Mesendoderm (in vitro differentiated cells): ENCODE measurements at regions not wholly inside any gene's neighbourhood (a gene's known extent, or its start where the extent isn't known, plus 50 kb on each side); places are given as distances from the start of the nearest gene placed in this dataset.

Experiments used
- DNase-seq: peaks from one replicate; pipeline ENCODE4 v3.0.0; 2013
- H2AK5ac ChIP-seq: 2 replicates; pipeline ENCODE4 v1.6.1; 2013; ENCODE audit warnings: low read length, inconsistent platforms
- H2BK120ac ChIP-seq: 2 replicates; pipeline ENCODE4 v1.6.1; 2013; ENCODE audit warnings: low read depth, mild to moderate bottlenecking, low read length, moderate library complexity, mixed read lengths
- H2BK15ac ChIP-seq: replicated peaks from 2 replicates; pipeline ENCODE4 v1.6.1; 2013; ENCODE audit warnings: low read depth, mild to moderate bottlenecking, moderate library complexity
- H2BK5ac ChIP-seq: 2 replicates; pipeline ENCODE4 v1.6.1; 2013; ENCODE audit warnings: low read length, inconsistent platforms
- H3K18ac ChIP-seq: 2 replicates; pipeline ENCODE4 v1.6.1; 2013; ENCODE audit warnings: mild to moderate bottlenecking, low read length, mixed read lengths
- H3K23ac ChIP-seq: one replicate; pipeline ENCODE4 v1.6.1; 2013; ENCODE audit warnings: low read length
- H3K27ac ChIP-seq: 2 replicates; pipeline ENCODE4 v1.5.1; 2013; ENCODE audit warnings: low read depth, mild to moderate bottlenecking, inconsistent platforms, low read length, moderate library complexity
- H3K27me3 ChIP-seq: 2 replicates; pipeline ENCODE4 v1.6.1; 2013; ENCODE audit warnings: low read length, control low read depth, mild to moderate bottlenecking, inconsistent platforms; ENCODE audit not compliant: insufficient read depth, poor library complexity
- H3K36me3 ChIP-seq: 2 replicates; pipeline ENCODE4 v1.6.1; 2013; ENCODE audit warnings: low read length, inconsistent platforms; ENCODE audit not compliant: control insufficient read depth, insufficient read depth
- H3K4ac ChIP-seq: one replicate; pipeline ENCODE4 v1.6.1; 2013; ENCODE audit warnings: low read depth, mild to moderate bottlenecking, low read length, moderate library complexity
- H3K4me1 ChIP-seq: 2 replicates; pipeline ENCODE4 v1.6.1; 2013; ENCODE audit warnings: low read depth, low read length, inconsistent platforms; ENCODE audit not compliant: control insufficient read depth
- H3K4me2 ChIP-seq: 2 replicates; pipeline ENCODE4 v1.6.1; 2013; ENCODE audit warnings: low read length
- H3K4me3 ChIP-seq: 2 replicates; pipeline ENCODE4 v1.5.1; 2013; ENCODE audit warnings: mild to moderate bottlenecking, low read length
- H3K56ac ChIP-seq: one replicate; pipeline ENCODE4 v1.6.1; 2013; ENCODE audit warnings: low read length
- H3K79me1 ChIP-seq: 2 replicates; pipeline ENCODE4 v1.6.1; 2013; ENCODE audit warnings: low read length, inconsistent platforms
- H3K79me2 ChIP-seq: 2 replicates; pipeline ENCODE4 v1.6.1; 2013; ENCODE audit warnings: mild to moderate bottlenecking, low read length; ENCODE audit not compliant: control insufficient read depth, insufficient read depth
- H3K9ac ChIP-seq: 2 replicates; pipeline ENCODE4 v1.6.1; 2013; ENCODE audit warnings: low read length, inconsistent platforms
- H4K5ac ChIP-seq: one replicate; pipeline ENCODE4 v1.6.1; 2013; ENCODE audit warnings: low read length
- H4K8ac ChIP-seq: one replicate; pipeline ENCODE4 v1.6.1; 2013; ENCODE audit warnings: low read depth, mild to moderate bottlenecking, control low read depth, low read length, moderate library complexity
- WGBS: extraction: QIAGEN DNeasy Blood & Tissue Kit; methylation state at CpG from one replicate; pipeline ENCODE4 v1.1.7; 2013; ENCODE audit warnings: low lambda C conversion rate, missing lambda C conversion rate; ENCODE audit not compliant: insufficient coverage; ENCODE audit errors: extremely low coverage; 5-methylcytosine and 5-hydroxymethylcytosine counted together

- no peak overlapping the region for H2BK120ac ChIP-seq
- H4K5ac ChIP-seq: no peak overlapping the region
- no peak overlapping the region for H3K23ac ChIP-seq
Observed at GRCh38 chrX:84611843-84612636, 109.8 kb upstream of the HDX start.

GRCh38 chrX:84634201-84634782 lies 132.0 kb upstream of the HDX start:
- no peaks in the 10 kb centered on the region for H3K36me3 ChIP-seq
- H3K9ac ChIP-seq: no peak overlapping the region
- H3K27me3 ChIP-seq: no peaks in the 10 kb centered on the region
- no peak overlapping the region for H4K5ac ChIP-seq
- no peak overlapping the region for H2BK120ac ChIP-seq
- no CpG with 5 or more reads among the region's 3 CpGs for WGBS
- no peak overlapping the region for H3K56ac ChIP-seq
- no peak overlapping the region for H3K4me3 ChIP-seq
- no peaks in the 10 kb centered on the region for H3K79me1 ChIP-seq
- H2AK5ac ChIP-seq: no peak overlapping the region
- H3K27ac ChIP-seq: no peak overlapping the region
- DNase-seq: peak; percentile 10
- no peaks in the 10 kb centered on the region for H3K79me2 ChIP-seq
- no peak overlapping the region for H3K18ac ChIP-seq
- no peak overlapping the region for H4K8ac ChIP-seq
- no peak overlapping the region for H3K23ac ChIP-seq
- H2BK15ac ChIP-seq: no peak overlapping the region
- no peak overlapping the region for H3K4ac ChIP-seq
- H2BK5ac ChIP-seq: no peak overlapping the region
- H3K4me1 ChIP-seq: no peaks in the 10 kb centered on the region
- H3K4me2 ChIP-seq: no peak overlapping the region

More at GRCh38 chrX:84611843-84612636, 109.8 kb upstream of the HDX start:
- Histone ChIP-seq H3K27me3 (no peaks in the 10 kb centered on the region), H3K79me2 (no peaks in the 10 kb centered on the region), H2BK15ac (no peak overlapping the region), H3K4me2 (no peak overlapping the region), H3K79me1 (no peaks in the 10 kb centered on the region), H2BK5ac (no peak overlapping the region), H2AK5ac (no peak overlapping the region), H3K56ac (no peak overlapping the region), H4K8ac (no peak overlapping the region), H3K36me3 (no peaks in the 10 kb centered on the region), H3K9ac (no peak overlapping the region), H3K27ac (no peak overlapping the region), H3K4me3 (no peak overlapping the region), H3K4ac (no peak overlapping the region), H3K18ac (no peak overlapping the region), H3K4me1 (no peaks in the 10 kb centered on the region)
- DNase-seq: no peak
- WGBS: no CpG with 5 or more reads among the region's 3 CpGs

GRCh38 chrX:84666086-84666485 lies 163.8 kb upstream of the HDX start:
- Histone ChIP-seq H2BK5ac (no peak overlapping the region), H3K4me3 (no peak overlapping the region), H3K4me1 (no peaks in the 10 kb centered on the region), H3K79me2 (no peaks in the 10 kb centered on the region), H2AK5ac (no peak overlapping the region), H3K18ac (no peak overlapping the region), H3K79me1 (no peaks in the 10 kb centered on the region), H3K4me2 (no peak overlapping the region), H2BK15ac (no peak overlapping the region), H3K36me3 (no peaks in the 10 kb centered on the region), H2BK120ac (no peak overlapping the region), H4K8ac (no peak overlapping the region), H3K23ac (no peak overlapping the region), H3K27me3 (no peaks in the 10 kb centered on the region), H3K27ac (no peak overlapping the region), H4K5ac (no peak overlapping the region), H3K4ac (no peak overlapping the region), H3K9ac (no peak overlapping the region), H3K56ac (no peak overlapping the region)
- DNase-seq: no peak
- no CpG with 5 or more reads among the region's 2 CpGs for WGBS

DNA sequence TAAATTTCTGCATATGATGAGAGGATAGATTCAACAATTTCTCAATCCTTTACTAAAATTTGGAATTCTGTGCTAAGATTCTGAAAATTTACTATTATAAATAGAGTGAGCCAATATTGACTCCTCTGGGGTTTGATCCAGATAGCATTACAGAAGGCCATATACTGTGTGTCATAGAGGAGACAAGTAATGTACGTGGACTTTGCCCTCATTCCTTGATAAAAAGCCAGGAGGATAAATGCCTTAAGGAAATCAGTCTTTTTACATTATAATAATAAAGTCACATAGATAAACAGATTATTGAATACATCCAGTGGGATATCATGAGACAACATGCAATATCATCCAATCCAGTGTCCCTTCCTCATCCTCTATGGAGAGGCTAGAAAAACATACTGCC lies 188.0 kb upstream of the HDX start:
- no peak overlapping the region for H2BK120ac ChIP-seq
- no peak overlapping the region for H2BK5ac ChIP-seq
- H3K27me3 ChIP-seq: no peaks in the 10 kb centered on the region
- no peak overlapping the region for H4K5ac ChIP-seq
- no peak overlapping the region for H3K56ac ChIP-seq
- H3K18ac ChIP-seq: no peak overlapping the region
- H3K36me3 ChIP-seq: no peaks in the 10 kb centered on the region
- no peaks in the 10 kb centered on the region for H3K79me2 ChIP-seq
- no peak overlapping the region for H3K9ac ChIP-seq
- H3K79me1 ChIP-seq: no peaks in the 10 kb centered on the region
- no peak overlapping the region for H3K4me2 ChIP-seq
- DNase-seq: no peak
- H3K4me1 ChIP-seq: no peaks in the 10 kb centered on the region
- H4K8ac ChIP-seq: no peak overlapping the region
- no peak overlapping the region for H2BK15ac ChIP-seq
- H3K4me3 ChIP-seq: no peak overlapping the region
- H3K4ac ChIP-seq: no peak overlapping the region
- no CpG with 5 or more reads among the region's 1 CpG for WGBS
- no peak overlapping the region for H3K23ac ChIP-seq
- no peak overlapping the region for H3K27ac ChIP-seq
- H2AK5ac ChIP-seq: no peak overlapping the region

DNA sequence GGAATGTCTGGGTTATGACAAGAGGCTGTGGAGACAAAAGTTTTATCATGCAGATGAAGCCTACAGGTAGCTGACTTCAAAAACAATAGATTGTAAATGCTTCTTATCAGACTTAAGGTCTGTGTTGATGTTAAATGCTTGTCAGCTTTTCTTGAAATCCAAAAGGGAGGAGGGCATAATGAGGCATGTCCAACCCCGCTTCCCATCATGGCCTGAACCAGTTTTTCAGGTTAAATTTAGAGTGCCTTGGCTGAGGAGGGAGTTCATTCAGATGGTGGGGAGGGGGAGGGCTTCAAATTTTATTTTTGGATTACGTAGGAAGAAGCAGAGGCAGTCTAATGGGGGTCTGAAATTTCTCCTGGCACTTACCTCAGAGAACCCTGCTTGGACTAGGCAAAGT lies 207.7 kb upstream of the HDX start:
- no peak overlapping the region for H3K4ac ChIP-seq
- H3K79me2 ChIP-seq: no peaks in the 10 kb centered on the region
- no peak overlapping the region for H3K56ac ChIP-seq
- no peaks in the 10 kb centered on the region for H3K4me1 ChIP-seq
- no peaks in the 10 kb centered on the region for H3K36me3 ChIP-seq
- H3K4me2 ChIP-seq: no peak overlapping the region
- no CpG with 5 or more reads among the region's 2 CpGs for WGBS
- H2BK15ac ChIP-seq: no peak overlapping the region
- peak overlapping the region; percentile 28 for H2BK120ac ChIP-seq
- no peak overlapping the region for H2BK5ac ChIP-seq
- H4K8ac ChIP-seq: no peak overlapping the region
- H2AK5ac ChIP-seq: no peak overlapping the region
- no peak overlapping the region for H3K9ac ChIP-seq
- H4K5ac ChIP-seq: no peak overlapping the region
- H3K23ac ChIP-seq: no peak overlapping the region
- H3K27ac ChIP-seq: no peak overlapping the region
- H3K4me3 ChIP-seq: no peak overlapping the region
- H3K18ac ChIP-seq: no peak overlapping the region
- DNase-seq: peak; percentile 44
- no peaks in the 10 kb centered on the region for H3K27me3 ChIP-seq
- H3K79me1 ChIP-seq: no peaks in the 10 kb centered on the region
